Glutamatergic neuron (in vitro differentiated cells): ENCODE measurements at regions not wholly inside any gene's neighbourhood (a gene's known extent, or its start where the extent isn't known, plus 50 kb on each side); places are given as distances from the start of the nearest gene placed in this dataset.
"Not testable (repeated sequence)": the region's sequence is repeated elsewhere in the genome, so short reads cannot be mapped to it uniquely, and the experiment has no call there.

Experiments used
- DNase-seq: peaks from one replicate; pipeline ENCODE4 v3.0.0; 2022
- H3K27ac Mint-ChIP-seq: one replicate; pipeline ENCODE4 v1.8.0; 2020; ENCODE audit warnings: mild to moderate bottlenecking, mixed read lengths, inconsistent platforms; ENCODE audit not compliant: unreplicated experiment
- H3K27me3 Mint-ChIP-seq: one replicate; pipeline ENCODE4 v1.8.0; 2020; ENCODE audit warnings: mild to moderate bottlenecking, moderate library complexity, mixed read lengths, inconsistent platforms; ENCODE audit not compliant: unreplicated experiment
- H3K36me3 Mint-ChIP-seq: one replicate; pipeline ENCODE4 v1.8.0; 2020; ENCODE audit warnings: mild to moderate bottlenecking, mixed read lengths, inconsistent platforms; ENCODE audit not compliant: unreplicated experiment
- H3K4me1 Mint-ChIP-seq: one replicate; pipeline ENCODE4 v1.8.0; 2020; ENCODE audit warnings: mild to moderate bottlenecking, low read depth, mixed read lengths, inconsistent platforms; ENCODE audit not compliant: unreplicated experiment
- H3K4me3 Mint-ChIP-seq: one replicate; pipeline ENCODE4 v1.8.0; 2020; ENCODE audit warnings: mild to moderate bottlenecking, mixed read lengths, inconsistent platforms; ENCODE audit not compliant: unreplicated experiment
- H3K9me3 Mint-ChIP-seq: one replicate; pipeline ENCODE4 v1.8.0; 2020; ENCODE audit warnings: mild to moderate bottlenecking, moderate library complexity, mixed read lengths, inconsistent platforms; ENCODE audit not compliant: unreplicated experiment
- CTCF ChIP-seq: fragments of 200-600 bp; sonication (generic); IDR thresholded peaks from one replicate; pipeline ENCODE4 v1.5.0; 2021; ENCODE audit not compliant: partially characterized antibody, unreplicated experiment

GRCh38 chr5:117379521-117379920, 804.9 kb upstream of the SEMA6A start:
- Mint-ChIP-seq H3K27me3 (no peaks in the 10 kb centered on the region), H3K36me3 (no peaks in the 10 kb centered on the region), H3K4me1 (peaks cover 23% of the 10 kb centered on the region), H3K27ac (no peak overlapping the region), H3K4me3 (no peak overlapping the region), H3K9me3 (no peaks in the 10 kb centered on the region)
- no peak for TF ChIP-seq CTCF
- no peak for DNase-seq

- Mint-ChIP-seq H3K27ac (no peak overlapping the region), H3K4me1 (peaks cover 17% of the 10 kb centered on the region), H3K36me3 (no peaks in the 10 kb centered on the region), H3K9me3 (no peaks in the 10 kb centered on the region), H3K27me3 (no peaks in the 10 kb centered on the region), H3K4me3 (no peak overlapping the region)
- TF ChIP-seq CTCF, result no peak
- DNase-seq, result no peak
These were observed 802.1 kb upstream of the SEMA6A start for GRCh38 chr5:117376748-117377147.

- H3K27me3 Mint-ChIP-seq, result no peaks in the 10 kb centered on the region
- DNase-seq, result no peak
- H3K4me1 Mint-ChIP-seq, result no peaks in the 10 kb centered on the region
- no peaks in the 10 kb centered on the region for H3K36me3 Mint-ChIP-seq
- TF ChIP-seq CTCF, result no peak
- H3K9me3 Mint-ChIP-seq, result no peaks in the 10 kb centered on the region
- H3K4me3 Mint-ChIP-seq, result no peak overlapping the region
- no peak overlapping the region for H3K27ac Mint-ChIP-seq
These were observed 785.3 kb upstream of the SEMA6A start for GRCh38 chr5:117359895-117360294.

GRCh38 chr5:117357886-117358285, 783.3 kb upstream of the SEMA6A start:
- no peak for DNase-seq
- H3K27me3 Mint-ChIP-seq, result no peaks in the 10 kb centered on the region
- H3K9me3 Mint-ChIP-seq, result no peaks in the 10 kb centered on the region
- H3K27ac Mint-ChIP-seq, result no peak overlapping the region
- no peak for TF ChIP-seq CTCF
- no peaks in the 10 kb centered on the region for H3K4me1 Mint-ChIP-seq
- H3K4me3 Mint-ChIP-seq, result no peak overlapping the region
- H3K36me3 Mint-ChIP-seq, result no peaks in the 10 kb centered on the region

GRCh38 chr5:117347280-117347679, 772.7 kb upstream of the SEMA6A start:
- no peaks in the 10 kb centered on the region for H3K27me3 Mint-ChIP-seq
- H3K4me1 Mint-ChIP-seq, result no peaks in the 10 kb centered on the region
- no peaks in the 10 kb centered on the region for H3K9me3 Mint-ChIP-seq
- H3K36me3 Mint-ChIP-seq, result no peaks in the 10 kb centered on the region
- no peak overlapping the region for H3K27ac Mint-ChIP-seq
- no peak for DNase-seq
- no peak overlapping the region for H3K4me3 Mint-ChIP-seq
- no peak for TF ChIP-seq CTCF

GRCh38 chr5:117343726-117344125, 769.1 kb upstream of the SEMA6A start:
- not testable (repeated sequence) for H3K36me3 Mint-ChIP-seq, H3K27ac Mint-ChIP-seq, H3K27me3 Mint-ChIP-seq, H3K9me3 Mint-ChIP-seq, H3K4me3 Mint-ChIP-seq, H3K4me1 Mint-ChIP-seq
- peak; percentile 12 for DNase-seq
